ENCODE measurements at regions not wholly inside any gene's neighbourhood (a gene's known extent, or its start where the extent isn't known, plus 50 kb on each side); places are given as distances from the start of the nearest gene placed in this dataset.

DNA sequence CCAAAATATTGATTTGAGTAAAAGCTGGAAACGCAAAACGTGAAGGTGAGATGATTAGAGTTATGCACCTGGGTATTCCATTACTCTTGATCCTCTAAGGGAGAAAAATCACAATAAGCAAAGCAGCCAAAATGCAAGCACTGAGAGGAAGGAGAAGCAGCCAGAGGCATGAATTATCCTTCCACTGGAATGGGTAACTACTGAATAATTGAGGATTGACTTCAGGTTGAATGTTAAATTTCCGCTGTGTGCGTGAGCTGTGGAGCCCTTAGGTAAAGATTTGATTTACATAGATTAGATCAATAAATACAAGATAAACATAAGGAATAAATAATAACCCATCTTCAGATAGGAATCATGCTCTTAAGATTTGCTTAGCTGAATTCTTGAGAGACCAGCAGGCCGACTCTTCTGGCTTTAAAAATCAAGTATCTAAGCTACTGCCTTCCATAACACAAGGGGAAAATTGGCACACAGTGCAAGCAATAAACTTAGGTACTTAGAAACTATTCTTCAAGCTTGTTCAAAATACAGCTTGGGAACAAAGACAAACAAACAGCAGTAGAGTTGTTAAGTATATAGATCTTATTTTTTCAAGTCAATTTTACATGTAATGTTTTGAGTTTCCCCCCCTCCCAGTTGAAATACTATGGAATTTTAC, 1459.5 kb downstream of the ZPLD1 start:
- ATAC-seq: no peak
- TF ChIP-seq ZNF70 (CRISPR knock-in tag; IDR thresholded peaks at IDR 0.05) (no peak), BACH2 (CRISPR knock-in tag; IDR thresholded peaks at IDR 0.05; ENCODE audit: borderline replicate concordance) (no peak), SNAI2 (CRISPR knock-in tag; IDR thresholded peaks at IDR 0.05) (no peak), ZC3H10 (CRISPR knock-in tag; IDR thresholded peaks at IDR 0.05) (no peak), PPARA (CRISPR knock-in tag; IDR thresholded peaks at IDR 0.05; ENCODE audit: borderline replicate concordance) (no peak), CSDC2 (CRISPR knock-in tag; IDR thresholded peaks at IDR 0.05) (no peak), TOX (CRISPR knock-in tag; IDR thresholded peaks at IDR 0.05; ENCODE audit: borderline replicate concordance) (no peak), ESRRG (CRISPR knock-in tag; IDR thresholded peaks at IDR 0.05) (no peak), ISL1 (CRISPR knock-in tag; IDR thresholded peaks at IDR 0.05) (no peak), ZNF565 (CRISPR knock-in tag; conservative IDR thresholded peaks at IDR 0.05; ENCODE audit: low read depth) (no peak), GLIS3 (CRISPR knock-in tag; IDR thresholded peaks at IDR 0.05) (no peak), ZNF8 (CRISPR knock-in tag; IDR thresholded peaks at IDR 0.05) (no peak), ZFP3 (CRISPR knock-in tag; IDR thresholded peaks at IDR 0.05) (no peak)
- TF ChIP-seq, protein P1, sequence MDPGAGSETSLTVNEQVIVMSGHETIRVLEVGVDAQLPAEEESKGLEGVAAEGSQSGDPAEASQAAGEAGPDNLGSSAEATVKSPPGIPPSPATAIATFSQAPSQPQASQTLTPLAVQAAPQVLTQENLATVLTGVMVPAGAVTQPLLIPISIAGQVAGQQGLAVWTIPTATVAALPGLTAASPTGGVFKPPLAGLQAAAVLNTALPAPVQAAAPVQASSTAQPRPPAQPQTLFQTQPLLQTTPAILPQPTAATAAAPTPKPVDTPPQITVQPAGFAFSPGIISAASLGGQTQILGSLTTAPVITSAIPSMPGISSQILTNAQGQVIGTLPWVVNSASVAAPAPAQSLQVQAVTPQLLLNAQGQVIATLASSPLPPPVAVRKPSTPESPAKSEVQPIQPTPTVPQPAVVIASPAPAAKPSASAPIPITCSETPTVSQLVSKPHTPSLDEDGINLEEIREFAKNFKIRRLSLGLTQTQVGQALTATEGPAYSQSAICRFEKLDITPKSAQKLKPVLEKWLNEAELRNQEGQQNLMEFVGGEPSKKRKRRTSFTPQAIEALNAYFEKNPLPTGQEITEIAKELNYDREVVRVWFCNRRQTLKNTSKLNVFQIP (CRISPR knock-in tag; IDR thresholded peaks at IDR 0.05; ENCODE audit: borderline replicate concordance, low read depth): no peak
- TF ChIP-seq, protein P2, sequence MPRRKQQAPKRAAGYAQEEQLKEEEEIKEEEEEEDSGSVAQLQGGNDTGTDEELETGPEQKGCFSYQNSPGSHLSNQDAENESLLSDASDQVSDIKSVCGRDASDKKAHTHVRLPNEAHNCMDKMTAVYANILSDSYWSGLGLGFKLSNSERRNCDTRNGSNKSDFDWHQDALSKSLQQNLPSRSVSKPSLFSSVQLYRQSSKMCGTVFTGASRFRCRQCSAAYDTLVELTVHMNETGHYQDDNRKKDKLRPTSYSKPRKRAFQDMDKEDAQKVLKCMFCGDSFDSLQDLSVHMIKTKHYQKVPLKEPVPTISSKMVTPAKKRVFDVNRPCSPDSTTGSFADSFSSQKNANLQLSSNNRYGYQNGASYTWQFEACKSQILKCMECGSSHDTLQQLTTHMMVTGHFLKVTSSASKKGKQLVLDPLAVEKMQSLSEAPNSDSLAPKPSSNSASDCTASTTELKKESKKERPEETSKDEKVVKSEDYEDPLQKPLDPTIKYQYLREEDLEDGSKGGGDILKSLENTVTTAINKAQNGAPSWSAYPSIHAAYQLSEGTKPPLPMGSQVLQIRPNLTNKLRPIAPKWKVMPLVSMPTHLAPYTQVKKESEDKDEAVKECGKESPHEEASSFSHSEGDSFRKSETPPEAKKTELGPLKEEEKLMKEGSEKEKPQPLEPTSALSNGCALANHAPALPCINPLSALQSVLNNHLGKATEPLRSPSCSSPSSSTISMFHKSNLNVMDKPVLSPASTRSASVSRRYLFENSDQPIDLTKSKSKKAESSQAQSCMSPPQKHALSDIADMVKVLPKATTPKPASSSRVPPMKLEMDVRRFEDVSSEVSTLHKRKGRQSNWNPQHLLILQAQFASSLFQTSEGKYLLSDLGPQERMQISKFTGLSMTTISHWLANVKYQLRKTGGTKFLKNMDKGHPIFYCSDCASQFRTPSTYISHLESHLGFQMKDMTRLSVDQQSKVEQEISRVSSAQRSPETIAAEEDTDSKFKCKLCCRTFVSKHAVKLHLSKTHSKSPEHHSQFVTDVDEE (CRISPR knock-in tag; IDR thresholded peaks at IDR 0.05): no peak
- TF ChIP-seq, protein P3, sequence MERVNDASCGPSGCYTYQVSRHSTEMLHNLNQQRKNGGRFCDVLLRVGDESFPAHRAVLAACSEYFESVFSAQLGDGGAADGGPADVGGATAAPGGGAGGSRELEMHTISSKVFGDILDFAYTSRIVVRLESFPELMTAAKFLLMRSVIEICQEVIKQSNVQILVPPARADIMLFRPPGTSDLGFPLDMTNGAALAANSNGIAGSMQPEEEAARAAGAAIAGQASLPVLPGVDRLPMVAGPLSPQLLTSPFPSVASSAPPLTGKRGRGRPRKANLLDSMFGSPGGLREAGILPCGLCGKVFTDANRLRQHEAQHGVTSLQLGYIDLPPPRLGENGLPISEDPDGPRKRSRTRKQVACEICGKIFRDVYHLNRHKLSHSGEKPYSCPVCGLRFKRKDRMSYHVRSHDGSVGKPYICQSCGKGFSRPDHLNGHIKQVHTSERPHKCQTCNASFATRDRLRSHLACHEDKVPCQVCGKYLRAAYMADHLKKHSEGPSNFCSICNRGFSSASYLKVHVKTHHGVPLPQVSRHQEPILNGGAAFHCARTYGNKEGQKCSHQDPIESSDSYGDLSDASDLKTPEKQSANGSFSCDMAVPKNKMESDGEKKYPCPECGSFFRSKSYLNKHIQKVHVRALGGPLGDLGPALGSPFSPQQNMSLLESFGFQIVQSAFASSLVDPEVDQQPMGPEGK (CRISPR knock-in tag; IDR thresholded peaks at IDR 0.05; ENCODE audit: borderline replicate concordance): no peak

DNA sequence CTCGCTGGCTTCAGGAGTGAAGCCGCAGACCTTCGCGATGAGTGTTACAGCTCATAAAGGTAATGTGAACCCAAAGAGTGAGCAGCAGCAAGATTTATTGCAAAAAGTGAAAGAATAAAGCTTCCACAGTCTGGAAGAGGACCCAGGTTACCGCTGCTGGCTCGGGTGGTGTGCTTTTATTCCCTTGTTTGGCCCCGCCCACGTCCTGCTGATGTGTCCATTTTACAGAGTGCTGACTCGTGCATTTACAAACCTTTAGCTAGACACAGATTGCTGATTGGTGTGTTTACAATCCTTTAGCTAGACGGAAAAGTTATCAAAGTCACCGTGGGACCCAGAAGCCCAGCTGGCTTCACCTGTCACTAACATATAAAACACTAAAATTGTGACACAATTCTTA, 1464.5 kb downstream of the ZPLD1 start:
- no peak for ATAC-seq

More for the DNA sequence above, 1464.5 kb downstream of the ZPLD1 start:
- TF ChIP-seq TCF4 (CRISPR knock-in tag; IDR thresholded peaks at IDR 0.05; ENCODE audit: borderline replicate concordance) (no peak), BACH2 (CRISPR knock-in tag; IDR thresholded peaks at IDR 0.05; ENCODE audit: borderline replicate concordance) (no peak), ZFP30 (CRISPR knock-in tag; IDR thresholded peaks at IDR 0.05) (no peak), PPARA (CRISPR knock-in tag; IDR thresholded peaks at IDR 0.05; ENCODE audit: borderline replicate concordance) (no peak), GLIS3 (CRISPR knock-in tag; IDR thresholded peaks at IDR 0.05) (no peak), ZC3H10 (CRISPR knock-in tag; IDR thresholded peaks at IDR 0.05) (no peak), CSDC2 (CRISPR knock-in tag; IDR thresholded peaks at IDR 0.05) (no peak), OSR1 (CRISPR knock-in tag; IDR thresholded peaks at IDR 0.05) (no peak), ZFP3 (CRISPR knock-in tag; IDR thresholded peaks at IDR 0.05) (no peak), ISL1 (CRISPR knock-in tag; IDR thresholded peaks at IDR 0.05) (no peak), RARB (CRISPR knock-in tag; IDR thresholded peaks at IDR 0.05) (no peak)
- TF ChIP-seq, protein P1 (CRISPR knock-in tag; IDR thresholded peaks at IDR 0.05; ENCODE audit: borderline replicate concordance, low read depth): no peak
- TF ChIP-seq, protein P4, sequence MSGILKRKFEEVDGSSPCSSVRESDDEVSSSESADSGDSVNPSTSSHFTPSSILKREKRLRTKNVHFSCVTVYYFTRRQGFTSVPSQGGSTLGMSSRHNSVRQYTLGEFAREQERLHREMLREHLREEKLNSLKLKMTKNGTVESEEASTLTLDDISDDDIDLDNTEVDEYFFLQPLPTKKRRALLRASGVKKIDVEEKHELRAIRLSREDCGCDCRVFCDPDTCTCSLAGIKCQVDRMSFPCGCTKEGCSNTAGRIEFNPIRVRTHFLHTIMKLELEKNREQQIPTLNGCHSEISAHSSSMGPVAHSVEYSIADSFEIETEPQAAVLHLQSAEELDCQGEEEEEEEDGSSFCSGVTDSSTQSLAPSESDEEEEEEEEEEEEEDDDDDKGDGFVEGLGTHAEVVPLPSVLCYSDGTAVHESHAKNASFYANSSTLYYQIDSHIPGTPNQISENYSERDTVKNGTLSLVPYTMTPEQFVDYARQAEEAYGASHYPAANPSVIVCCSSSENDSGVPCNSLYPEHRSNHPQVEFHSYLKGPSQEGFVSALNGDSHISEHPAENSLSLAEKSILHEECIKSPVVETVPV (CRISPR knock-in tag; IDR thresholded peaks at IDR 0.05): no peak
- TF ChIP-seq, protein P2 (CRISPR knock-in tag; IDR thresholded peaks at IDR 0.05): no peak
- TF ChIP-seq, protein P3 (CRISPR knock-in tag; IDR thresholded peaks at IDR 0.05; ENCODE audit: borderline replicate concordance): no peak
